Stimulated activated CD8-positive, alpha-beta memory T cell treated with anti-CD3 and anti-CD28 coated beads, Interleukin-2, amount 100 ng/mL, for 48 hours (primary cell): ENCODE measurements at regions not wholly inside any gene's neighbourhood (a gene's known extent, or its start where the extent isn't known, plus 50 kb on each side); places are given as distances from the start of the nearest gene placed in this dataset.
"Not testable (repeated sequence)": the region's sequence is repeated elsewhere in the genome, so short reads cannot be mapped to it uniquely, and the experiment has no call there.

Source experiments
- DNase-seq, 2 donors: peaks; one replicate each; pipeline ENCODE4 v3.0.0-alpha.2; 2020; ENCODE audit warnings: low read depth in 2 of 2

DNA sequence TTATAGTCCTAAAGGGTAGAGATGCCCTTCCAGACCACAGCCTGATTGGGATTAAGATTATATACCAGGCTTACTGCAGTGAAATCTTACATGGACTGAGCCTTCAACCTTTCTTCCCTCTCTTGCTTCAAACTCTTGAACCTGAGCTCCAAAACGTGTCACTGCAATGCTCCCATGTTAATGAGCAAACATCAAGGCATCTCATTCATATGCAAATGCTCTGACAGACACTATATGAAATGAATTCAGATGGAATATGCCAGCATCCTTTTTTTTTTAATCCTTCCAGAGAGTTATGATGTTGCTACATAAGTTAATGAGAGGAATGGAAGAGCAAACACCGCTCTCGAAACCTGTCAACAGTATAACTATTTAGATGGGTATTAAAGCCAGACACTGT lies 611.9 kb upstream of the CDH11 start:
- no peak for DNase-seq

DNA sequence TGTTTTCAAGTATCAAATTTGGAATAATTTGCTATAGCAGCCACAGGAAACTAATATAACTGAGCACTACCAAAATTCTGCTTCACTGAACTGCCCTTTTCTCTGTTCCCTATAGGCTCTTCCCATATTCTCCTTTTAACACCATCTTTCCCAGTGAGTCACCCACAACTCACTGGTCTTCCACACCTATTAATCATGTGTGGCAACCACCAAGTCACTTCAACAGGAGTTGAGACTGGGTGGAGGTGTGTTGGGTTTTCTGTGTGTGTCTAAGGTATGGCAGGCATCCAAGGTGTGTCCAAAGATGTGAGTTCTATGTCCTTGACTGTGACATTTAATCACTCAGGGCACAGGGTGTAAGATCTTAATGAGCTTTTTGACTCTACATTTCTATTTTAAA lies 610.0 kb upstream of the CDH11 start:
- no peak for DNase-seq

GRCh38 chr16:65728652-65729051 lies 606.8 kb upstream of the CDH11 start:
- no peak for DNase-seq

- DNase-seq, result no peak
Observed at GRCh38 chr16:65728167-65728566, 606.3 kb upstream of the CDH11 start.

- DNase-seq, result no peak
Observed at GRCh38 chr16:65727534-65728137, 605.8 kb upstream of the CDH11 start.

GRCh38 chr16:65725156-65725845 lies 603.4 kb upstream of the CDH11 start:
- no peak for DNase-seq

DNA sequence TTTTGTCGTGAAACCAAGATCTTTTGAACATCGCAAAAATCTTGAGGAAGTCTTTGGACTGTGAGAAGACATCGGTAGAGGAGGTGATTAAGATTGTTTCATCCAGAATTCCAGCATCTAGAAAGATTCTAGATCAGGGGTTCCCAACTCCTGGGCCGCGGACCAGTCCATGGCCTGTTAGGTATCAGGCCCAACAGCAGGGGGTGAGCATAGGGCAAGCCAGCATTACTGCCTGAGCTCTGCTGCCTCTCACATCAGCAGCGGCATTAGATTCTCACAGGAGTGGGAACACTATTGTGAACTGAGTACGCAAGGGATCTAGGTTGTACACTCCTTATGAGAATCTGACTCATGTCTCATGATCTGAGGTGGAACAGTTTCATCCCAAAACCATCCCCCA lies 600.6 kb upstream of the CDH11 start:
- DNase-seq, result no peak

DNA sequence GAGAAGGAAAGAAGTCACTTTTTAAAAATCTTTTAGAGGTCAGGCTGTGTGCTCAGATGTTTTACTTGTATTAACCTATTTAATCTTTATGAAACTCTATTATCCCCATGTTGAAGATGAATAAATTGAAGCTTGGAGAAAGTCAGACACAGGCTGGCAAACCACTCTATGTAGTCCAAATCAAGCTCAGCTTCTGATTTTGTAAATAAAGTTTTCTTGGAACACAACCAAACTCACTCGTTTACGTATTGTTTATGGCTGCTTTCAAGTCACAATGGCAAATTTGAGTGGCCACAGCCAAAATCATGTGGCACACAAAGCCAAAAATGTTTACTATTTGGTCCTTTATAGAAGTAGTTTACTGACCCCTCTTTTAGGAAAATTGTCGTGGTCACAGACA lies 596.0 kb upstream of the CDH11 start:
- DNase-seq, result no peak

- DNase-seq, result no peak
Observed at GRCh38 chr16:65716737-65717700, 595.2 kb upstream of the CDH11 start.

- no peak for DNase-seq
Observed at GRCh38 chr16:65713181-65713808, 591.4 kb upstream of the CDH11 start.

GRCh38 chr16:65710107-65710506 lies 588.2 kb upstream of the CDH11 start:
- DNase-seq, result no peak

- DNase-seq, result no peak
Observed at GRCh38 chr16:65704866-65705265, 583.0 kb upstream of the CDH11 start.

DNA sequence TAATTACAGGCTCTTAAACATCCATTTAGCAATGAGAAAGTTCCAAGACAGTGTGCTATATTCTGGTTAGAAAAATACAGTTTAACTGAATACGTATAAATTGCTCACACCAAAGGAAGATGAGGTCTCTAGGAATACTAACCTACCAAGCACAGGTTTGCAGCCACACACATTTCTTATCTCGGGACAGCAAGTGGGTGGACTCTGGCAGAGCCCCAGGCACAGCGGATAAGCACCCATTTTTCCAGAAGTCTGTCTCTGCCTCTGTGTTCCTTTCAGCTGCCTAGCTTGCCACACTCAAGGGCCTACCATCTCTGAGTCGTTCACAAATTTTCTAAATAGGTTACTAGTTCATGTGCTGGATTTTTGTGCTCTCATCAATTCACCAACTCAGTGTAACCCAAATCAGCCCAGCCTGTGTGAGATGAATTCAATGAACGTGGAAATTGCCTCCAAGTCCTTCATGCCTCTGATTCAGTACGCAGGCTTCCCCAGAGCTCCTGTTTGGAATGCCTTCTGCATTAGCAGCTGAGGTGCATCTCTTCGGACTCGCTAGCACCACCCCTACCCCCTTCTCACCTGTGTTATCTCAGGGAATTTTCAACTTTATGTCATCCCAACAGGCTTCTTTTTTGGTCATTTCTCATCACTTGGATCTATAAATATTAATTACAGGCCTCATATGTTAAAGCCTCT lies 581.0 kb upstream of the CDH11 start:
- no peak for DNase-seq

DNA sequence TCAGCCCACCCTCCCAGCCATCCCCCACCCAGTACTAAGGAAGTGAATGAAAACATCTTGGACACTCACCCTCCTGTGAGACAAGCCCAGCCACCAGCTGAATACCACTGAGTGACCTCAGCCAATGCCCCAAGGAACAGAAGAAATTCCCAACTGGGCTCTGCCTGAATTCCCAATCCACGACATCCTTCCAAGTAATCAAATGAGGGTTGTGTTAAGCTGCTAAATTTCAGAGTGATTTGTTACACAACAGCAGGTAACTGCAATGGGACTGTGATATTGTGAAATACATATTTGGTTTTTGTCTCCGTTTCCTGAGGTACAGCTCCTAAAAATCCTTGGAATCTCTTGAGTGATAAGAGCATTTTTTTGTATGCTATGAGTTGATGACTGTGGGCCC lies 578.7 kb upstream of the CDH11 start:
- no peak for DNase-seq

DNA sequence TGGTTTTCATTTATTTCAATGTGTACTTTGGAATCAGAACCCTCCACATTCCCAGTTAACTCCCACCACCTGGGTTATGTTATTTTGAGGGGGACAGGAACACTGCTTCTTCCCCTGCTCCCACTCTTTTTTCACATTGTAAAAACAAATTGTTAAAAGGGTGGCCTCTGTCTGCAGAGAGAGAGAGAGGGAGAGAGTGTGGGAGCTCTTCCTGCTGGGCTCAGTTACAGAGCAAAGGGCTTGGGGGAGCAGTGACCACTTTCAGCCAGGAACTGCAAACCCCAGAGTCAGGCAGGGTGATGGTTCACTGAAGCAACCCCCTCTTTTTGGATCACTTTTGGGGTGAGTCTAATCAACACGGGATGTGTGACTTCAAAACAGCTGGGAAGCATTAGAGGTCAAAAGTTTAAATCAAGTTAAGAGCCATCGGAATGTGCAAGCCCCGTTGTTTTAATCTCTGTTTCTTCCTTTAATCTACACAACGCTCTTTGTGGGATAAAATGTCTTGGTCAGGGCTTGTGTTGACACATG lies 577.0 kb upstream of the CDH11 start:
- DNase-seq, result no peak

- DNase-seq, result no peak
Observed at GRCh38 chr16:65697521-65697920, 575.7 kb upstream of the CDH11 start.

DNA sequence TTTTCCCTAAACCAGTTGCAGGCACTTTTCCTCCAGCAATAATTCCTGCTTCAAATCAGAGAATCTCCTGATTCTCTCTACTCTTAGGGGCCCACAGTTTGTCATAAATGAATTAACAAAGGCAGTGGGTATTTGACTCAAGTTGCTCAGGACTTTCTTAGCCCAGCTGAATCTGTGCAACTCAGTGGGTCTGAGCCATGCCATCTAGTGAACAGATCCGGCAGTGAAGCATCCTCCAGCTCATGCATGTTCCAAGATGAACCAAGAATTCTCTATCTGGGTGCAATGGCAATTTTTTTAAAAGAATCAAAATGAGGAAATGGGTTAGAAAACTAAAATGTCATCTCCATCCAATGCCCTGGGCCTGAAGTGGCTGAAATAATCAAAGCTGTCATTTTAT lies 575.2 kb upstream of the CDH11 start:
- no peak for DNase-seq

- not testable (repeated sequence) for DNase-seq
Observed at GRCh38 chr16:65691846-65692245, 570.0 kb upstream of the CDH11 start.

DNA sequence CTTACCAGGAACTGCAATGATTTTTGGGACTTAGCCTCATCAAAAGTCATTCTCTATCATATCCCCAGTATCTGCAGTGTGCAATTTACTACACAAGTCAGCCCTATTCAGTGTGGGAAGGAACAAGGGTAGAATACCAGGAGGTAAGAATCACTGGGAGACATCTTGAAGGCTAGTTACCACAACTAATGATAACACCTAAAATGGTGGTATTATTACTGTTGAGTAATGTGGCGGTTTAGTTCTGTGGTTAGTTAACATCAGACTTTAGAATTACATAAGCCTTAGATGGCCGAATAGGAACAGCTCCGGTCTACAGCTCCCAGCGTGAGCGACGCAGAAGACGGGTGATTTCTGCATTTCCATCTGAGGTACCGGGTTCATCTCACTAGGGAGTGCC lies 567.9 kb upstream of the CDH11 start:
- DNase-seq, result no peak

DNA sequence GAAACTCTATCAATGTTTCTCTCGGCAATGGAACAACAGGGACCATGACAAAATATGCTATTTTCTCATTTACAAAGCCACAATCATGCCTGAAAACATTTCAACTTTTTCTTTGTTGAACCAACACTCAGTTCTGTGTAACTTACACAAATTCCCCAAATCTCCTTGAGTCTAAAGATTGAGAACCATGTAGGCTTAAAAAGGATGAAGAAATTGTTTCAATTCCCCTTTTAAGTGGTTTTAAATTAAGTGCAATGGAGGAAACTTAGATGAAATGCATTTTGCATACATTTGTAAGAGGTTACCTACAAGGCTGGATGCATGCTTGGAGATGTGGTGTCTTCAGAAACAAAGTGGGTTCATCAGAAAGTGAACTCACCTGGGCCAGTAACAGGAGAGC lies 566.4 kb upstream of the CDH11 start:
- DNase-seq, result no peak

GRCh38 chr16:65684230-65684629 lies 562.4 kb upstream of the CDH11 start:
- DNase-seq, result no peak
